Posterior cingulate gyrus (tissue), 11 donors: ENCODE measurements at regions not wholly inside any gene's neighbourhood (a gene's known extent, or its start where the extent isn't known, plus 50 kb on each side); places are given as distances from the start of the nearest gene placed in this dataset.

Experiments used
- DNase-seq, 10 donors: peaks; one replicate each; pipeline versions ENCODE4 v3.0.0 to v3.0.0-alpha.2; 2020 to 2021; ENCODE audit warnings: mixed read lengths in 3 of 10
- intact Hi-C: fragments of 100-400 bp; cut with DNase I; formaldehyde crosslinking; loops from one replicate; pipeline ENCODE4 v1.15.1; 2023

- peak in 7 of 10 donors; percentile 8 to 88 (median 43) for DNase-seq
- intact Hi-C loops = no loop called here
Observed at GRCh38 chr9:7549249-7549648, 250.3 kb downstream of the DMAC1 start.

- intact Hi-C loops = no loop called here
- DNase-seq = no peak
Observed at GRCh38 chr9:7546261-7546660, 253.3 kb downstream of the DMAC1 start.

GRCh38 chr9:7545371-7546165 lies 254.0 kb downstream of the DMAC1 start:
- DNase-seq = no peak
- intact Hi-C loops = no loop called here

- intact Hi-C loops = no loop called here
Observed at GRCh38 chr9:7542693-7543092, 256.9 kb downstream of the DMAC1 start.

GRCh38 chr9:7542126-7542525 lies 257.5 kb downstream of the DMAC1 start:
- intact Hi-C loops = no loop called here
- DNase-seq = no peak

More at GRCh38 chr9:7542693-7543092, 256.9 kb downstream of the DMAC1 start:
- peak in 1 of 10 donors; percentile 32 for DNase-seq

GRCh38 chr9:7536310-7536939 lies 263.2 kb downstream of the DMAC1 start:
- DNase-seq = peak in 4 of 10 donors; percentile 12 to 83 (median 36)
- intact Hi-C loops = loop anchor here (2.0 kb wide), 2 partner anchors 134 to 262 kb away; no protein-coding TSS in a partner anchor

GRCh38 chr9:7534211-7534935 lies 265.2 kb downstream of the DMAC1 start:
- intact Hi-C loops = no loop called here
- no peak for DNase-seq

GRCh38 chr9:7533376-7534090 lies 266.0 kb downstream of the DMAC1 start:
- intact Hi-C loops = no loop called here
- no peak for DNase-seq

GRCh38 chr9:7523426-7524043 lies 276.0 kb downstream of the DMAC1 start:
- DNase-seq = no peak
- intact Hi-C loops = no loop called here

- intact Hi-C loops = no loop called here
- no peak for DNase-seq
Observed at GRCh38 chr9:7520396-7520795, 279.2 kb downstream of the DMAC1 start.

GRCh38 chr9:7516376-7516775 lies 283.2 kb downstream of the DMAC1 start:
- intact Hi-C loops = no loop called here

GRCh38 chr9:7510199-7510598 lies 289.4 kb downstream of the DMAC1 start:
- no peak for DNase-seq
- intact Hi-C loops = no loop called here

More at GRCh38 chr9:7516376-7516775, 283.2 kb downstream of the DMAC1 start:
- no peak for DNase-seq

- no peak for DNase-seq
- intact Hi-C loops = no loop called here
Observed at GRCh38 chr9:7509576-7510145, 289.9 kb downstream of the DMAC1 start.

GRCh38 chr9:7508516-7508915 lies 291.1 kb downstream of the DMAC1 start:
- intact Hi-C loops = no loop called here
- no peak for DNase-seq

- intact Hi-C loops = no loop called here
- DNase-seq = no peak
Observed at GRCh38 chr9:7507566-7508270, 291.9 kb downstream of the DMAC1 start.

GRCh38 chr9:7507026-7507425 lies 292.6 kb downstream of the DMAC1 start:
- no peak for DNase-seq
- intact Hi-C loops = no loop called here

GRCh38 chr9:7500521-7500920 lies 299.1 kb downstream of the DMAC1 start:
- intact Hi-C loops = no loop called here
- no peak for DNase-seq

GRCh38 chr9:7491641-7492040 lies 307.9 kb downstream of the DMAC1 start:
- DNase-seq = no peak

More at GRCh38 chr9:7491641-7492040, 307.9 kb downstream of the DMAC1 start:
- intact Hi-C loops = no loop called here
